Activated T-helper 2 cell treated with anti-CD3 and anti-CD28 coated beads, Interferon-gamma antibody, Interleukin-2, Interleukin-4, amounts not matched to agents 10 μg/mL and 5 μg/mL and 100 μg/mL, durations not matched to agents 14 hours and 24 hours and 36 hours (primary cell): ENCODE measurements at regions not wholly inside any gene's neighbourhood (a gene's known extent, or its start where the extent isn't known, plus 50 kb on each side); places are given as distances from the start of the nearest gene placed in this dataset.
"Not testable (repeated sequence)": the region's sequence is repeated elsewhere in the genome, so short reads cannot be mapped to it uniquely, and the experiment has no call there.

Source experiments
- DNase-seq: peaks from one replicate; pipeline ENCODE4 v3.0.0; 2021; ENCODE audit warnings: low spot score
- H3K27ac Mint-ChIP-seq: one replicate; pipeline ENCODE4 v1.8.0; 2021; ENCODE audit warnings: mixed read lengths
- H3K27me3 Mint-ChIP-seq: one replicate; pipeline ENCODE4 v1.8.0; 2021; ENCODE audit warnings: low read depth, mixed read lengths
- H3K36me3 Mint-ChIP-seq: one replicate; pipeline ENCODE4 v1.8.0; 2021; ENCODE audit warnings: low read depth, mixed read lengths
- H3K4me1 Mint-ChIP-seq: one replicate; pipeline ENCODE4 v1.8.0; 2021; ENCODE audit warnings: low read depth, mixed read lengths
- H3K4me3 Mint-ChIP-seq: one replicate; pipeline ENCODE4 v1.8.0; 2021; ENCODE audit warnings: low read depth, mild to moderate bottlenecking, moderate library complexity, mixed read lengths
- H3K9me3 Mint-ChIP-seq: one replicate; pipeline ENCODE4 v1.8.0; 2021; ENCODE audit warnings: mixed read lengths
- intact Hi-C: fragments of 100-400 bp; cut with micrococcal nuclease; formaldehyde crosslinking; loops from one replicate; pipeline ENCODE4 v1.15.1; 2023

GRCh38 chr10:113475381-113475807 is 77.5 kb upstream of the HABP2 start:
- H3K36me3 Mint-ChIP-seq: no peaks in the 10 kb centered on the region
- H3K27ac Mint-ChIP-seq: no peak overlapping the region
- no peak overlapping the region for H3K4me3 Mint-ChIP-seq
- no peak for DNase-seq
- no peaks in the 10 kb centered on the region for H3K27me3 Mint-ChIP-seq
- peaks cover 12% of the 10 kb centered on the region for H3K9me3 Mint-ChIP-seq
- intact Hi-C loops: no loop called here
- no peaks in the 10 kb centered on the region for H3K4me1 Mint-ChIP-seq

GRCh38 chr10:113476191-113476590 is 76.7 kb upstream of the HABP2 start:
- no peak overlapping the region for H3K4me3 Mint-ChIP-seq
- H3K27me3 Mint-ChIP-seq: no peaks in the 10 kb centered on the region
- H3K27ac Mint-ChIP-seq: no peak overlapping the region
- H3K4me1 Mint-ChIP-seq: no peaks in the 10 kb centered on the region
- intact Hi-C loops: no loop called here
- H3K9me3 Mint-ChIP-seq: peaks cover 15% of the 10 kb centered on the region
- DNase-seq: no peak
- H3K36me3 Mint-ChIP-seq: no peaks in the 10 kb centered on the region

- H3K4me1 Mint-ChIP-seq: no peaks in the 10 kb centered on the region
- H3K4me3 Mint-ChIP-seq: no peak overlapping the region
- no peak for DNase-seq
- intact Hi-C loops: no loop called here
- H3K36me3 Mint-ChIP-seq: no peaks in the 10 kb centered on the region
- H3K27me3 Mint-ChIP-seq: no peaks in the 10 kb centered on the region
- peaks cover 15% of the 10 kb centered on the region for H3K9me3 Mint-ChIP-seq
- H3K27ac Mint-ChIP-seq: no peak overlapping the region
These were observed 76.2 kb upstream of the HABP2 start for GRCh38 chr10:113476673-113477072.

- no peak overlapping the region for H3K27ac Mint-ChIP-seq
- intact Hi-C loops: no loop called here
- no peaks in the 10 kb centered on the region for H3K36me3 Mint-ChIP-seq
- H3K27me3 Mint-ChIP-seq: no peaks in the 10 kb centered on the region
- no peak for DNase-seq
- no peak overlapping the region for H3K4me3 Mint-ChIP-seq
- H3K4me1 Mint-ChIP-seq: no peaks in the 10 kb centered on the region
- peaks cover 15% of the 10 kb centered on the region for H3K9me3 Mint-ChIP-seq
These were observed 75.4 kb upstream of the HABP2 start for GRCh38 chr10:113477451-113477850.

- no peaks in the 10 kb centered on the region for H3K4me1 Mint-ChIP-seq
- H3K9me3 Mint-ChIP-seq: peaks cover 15% of the 10 kb centered on the region
- no peaks in the 10 kb centered on the region for H3K27me3 Mint-ChIP-seq
- intact Hi-C loops: no loop called here
- no peaks in the 10 kb centered on the region for H3K36me3 Mint-ChIP-seq
- no peak for DNase-seq
- H3K4me3 Mint-ChIP-seq: no peak overlapping the region
- H3K27ac Mint-ChIP-seq: no peak overlapping the region
These were observed 73.3 kb upstream of the HABP2 start for GRCh38 chr10:113479346-113480080.

GRCh38 chr10:113480081-113480360 is 72.8 kb upstream of the HABP2 start:
- no peaks in the 10 kb centered on the region for H3K4me1 Mint-ChIP-seq
- DNase-seq: no peak
- peaks cover 15% of the 10 kb centered on the region for H3K9me3 Mint-ChIP-seq
- no peak overlapping the region for H3K4me3 Mint-ChIP-seq
- intact Hi-C loops: no loop called here
- no peak overlapping the region for H3K27ac Mint-ChIP-seq
- H3K27me3 Mint-ChIP-seq: no peaks in the 10 kb centered on the region
- no peaks in the 10 kb centered on the region for H3K36me3 Mint-ChIP-seq

GRCh38 chr10:113480851-113481502 is 71.9 kb upstream of the HABP2 start:
- H3K27me3 Mint-ChIP-seq: no peaks in the 10 kb centered on the region

GRCh38 chr10:113484487-113484886 is 68.4 kb upstream of the HABP2 start:
- H3K27me3 Mint-ChIP-seq: no peaks in the 10 kb centered on the region
- no peak overlapping the region for H3K27ac Mint-ChIP-seq
- peaks cover 12% of the 10 kb centered on the region for H3K9me3 Mint-ChIP-seq
- no peaks in the 10 kb centered on the region for H3K4me1 Mint-ChIP-seq
- DNase-seq: no peak
- intact Hi-C loops: no loop called here
- no peaks in the 10 kb centered on the region for H3K36me3 Mint-ChIP-seq
- no peak overlapping the region for H3K4me3 Mint-ChIP-seq

More at GRCh38 chr10:113480851-113481502, 71.9 kb upstream of the HABP2 start:
- Mint-ChIP-seq H3K27ac (no peak overlapping the region), H3K36me3 (no peaks in the 10 kb centered on the region), H3K4me1 (no peaks in the 10 kb centered on the region), H3K9me3 (peaks cover 15% of the 10 kb centered on the region), H3K4me3 (no peak overlapping the region)
- intact Hi-C loops: no loop called here
- DNase-seq: no peak

- H3K4me1 Mint-ChIP-seq: no peaks in the 10 kb centered on the region
- H3K27me3 Mint-ChIP-seq: no peaks in the 10 kb centered on the region
- H3K9me3 Mint-ChIP-seq: no peaks in the 10 kb centered on the region
- H3K4me3 Mint-ChIP-seq: no peak overlapping the region
- no peaks in the 10 kb centered on the region for H3K36me3 Mint-ChIP-seq
- H3K27ac Mint-ChIP-seq: no peak overlapping the region
- intact Hi-C loops: no loop called here
- DNase-seq: no peak
These were observed 67.1 kb upstream of the HABP2 start for GRCh38 chr10:113485736-113486135.

- H3K27ac Mint-ChIP-seq: no peak overlapping the region
- no peak for DNase-seq
- H3K36me3 Mint-ChIP-seq: no peaks in the 10 kb centered on the region
- intact Hi-C loops: no loop called here
- no peaks in the 10 kb centered on the region for H3K27me3 Mint-ChIP-seq
- H3K4me1 Mint-ChIP-seq: no peaks in the 10 kb centered on the region
- no peak overlapping the region for H3K4me3 Mint-ChIP-seq
- H3K9me3 Mint-ChIP-seq: no peaks in the 10 kb centered on the region
These were observed 66.3 kb upstream of the HABP2 start for GRCh38 chr10:113486531-113486930.

- intact Hi-C loops: no loop called here
- no peak overlapping the region for H3K27ac Mint-ChIP-seq
- no peaks in the 10 kb centered on the region for H3K36me3 Mint-ChIP-seq
- H3K27me3 Mint-ChIP-seq: no peaks in the 10 kb centered on the region
- DNase-seq: no peak
- H3K9me3 Mint-ChIP-seq: no peaks in the 10 kb centered on the region
- no peak overlapping the region for H3K4me3 Mint-ChIP-seq
- no peaks in the 10 kb centered on the region for H3K4me1 Mint-ChIP-seq
These were observed 65.7 kb upstream of the HABP2 start for GRCh38 chr10:113487154-113487553.

- no peak for DNase-seq
- H3K4me3 Mint-ChIP-seq: no peak overlapping the region
- H3K4me1 Mint-ChIP-seq: no peaks in the 10 kb centered on the region
- intact Hi-C loops: no loop called here
- no peaks in the 10 kb centered on the region for H3K9me3 Mint-ChIP-seq
- no peaks in the 10 kb centered on the region for H3K27me3 Mint-ChIP-seq
- no peak overlapping the region for H3K27ac Mint-ChIP-seq
- no peaks in the 10 kb centered on the region for H3K36me3 Mint-ChIP-seq
These were observed 64.7 kb upstream of the HABP2 start for GRCh38 chr10:113488186-113488585.

- H3K9me3 Mint-ChIP-seq, DNase-seq, H3K36me3 Mint-ChIP-seq, H3K4me3 Mint-ChIP-seq, H3K27me3 Mint-ChIP-seq, intact Hi-C loops, H3K4me1 Mint-ChIP-seq, H3K27ac Mint-ChIP-seq: not testable (repeated sequence)
These were observed 63.3 kb upstream of the HABP2 start for GRCh38 chr10:113489522-113489921.
